HG03175 (cell line): ENCODE measurements at regions not wholly inside any gene's neighbourhood (a gene's known extent, or its start where the extent isn't known, plus 50 kb on each side); places are given as distances from the start of the nearest gene placed in this dataset.
"Not testable (repeated sequence)": the region's sequence is repeated elsewhere in the genome, so short reads cannot be mapped to it uniquely, and the experiment has no call there.

Experiments used
- ATAC-seq: cut with Tn5 transposase; IDR thresholded peaks from one replicate; pipeline ENCODE4 v1.9.1; 2021; ENCODE audit warnings: mild to moderate bottlenecking, moderate library complexity; ENCODE audit not compliant: unreplicated experiment

DNA sequence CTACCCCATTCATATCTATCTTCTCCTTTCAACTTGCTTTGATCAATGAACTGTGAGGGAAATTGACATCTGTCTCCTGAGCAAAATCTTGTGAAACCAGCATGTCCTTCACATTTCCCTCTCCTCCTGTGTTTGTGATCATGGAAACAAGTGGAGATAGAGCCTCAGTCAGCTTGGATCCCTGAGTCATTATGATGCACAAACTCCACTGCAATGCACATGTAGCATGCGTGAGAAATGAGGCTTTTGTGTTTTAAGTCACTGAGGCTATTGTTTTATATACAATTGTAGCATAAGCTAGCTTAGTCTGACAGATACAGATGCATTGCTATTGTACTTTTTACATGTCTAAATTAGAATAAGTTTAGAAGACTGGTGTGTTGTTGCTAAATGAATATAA, 85.2 kb upstream of the HNMT start:
- no peak for ATAC-seq

GRCh38 chr2:137881711-137882110, 82.6 kb upstream of the HNMT start:
- ATAC-seq: no peak

DNA sequence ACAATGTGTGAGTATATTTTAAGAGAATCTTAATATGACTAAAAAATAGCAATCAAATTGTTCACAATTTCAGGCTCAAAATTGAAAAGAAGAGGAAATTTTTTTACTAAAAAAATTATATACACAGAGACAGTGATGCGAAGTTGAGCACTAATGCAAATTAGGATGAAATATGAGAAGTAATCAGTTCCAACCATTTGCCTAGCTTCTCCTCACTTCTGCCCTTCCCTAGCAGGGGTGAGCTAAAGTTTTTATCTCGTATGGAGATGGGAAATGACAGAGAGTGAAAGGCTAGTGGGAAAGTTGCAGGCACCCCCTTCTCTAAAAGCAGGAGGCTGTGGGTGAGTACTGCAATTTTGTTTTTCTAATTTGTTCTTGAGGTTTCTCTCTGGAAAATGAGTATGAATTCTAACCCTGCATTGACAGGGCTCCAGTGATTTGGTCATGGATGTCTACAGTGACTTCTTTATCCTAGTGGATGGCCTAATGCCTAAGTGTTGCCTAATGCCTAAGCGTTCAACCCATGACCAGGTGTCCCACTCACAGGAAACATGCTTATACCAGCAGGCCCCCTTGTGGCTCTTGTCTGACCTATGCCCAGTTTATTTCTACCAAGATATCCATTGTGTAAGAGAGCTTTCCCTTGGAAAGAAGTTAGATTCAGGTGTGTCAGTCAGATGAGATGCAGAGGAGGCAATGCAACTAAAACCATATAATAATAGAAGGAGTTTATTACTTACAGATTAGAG, 78.0 kb upstream of the HNMT start:
- ATAC-seq: no peak

- no peak for ATAC-seq
Measured at GRCh38 chr2:137888845-137889244, 75.4 kb upstream of the HNMT start.

DNA sequence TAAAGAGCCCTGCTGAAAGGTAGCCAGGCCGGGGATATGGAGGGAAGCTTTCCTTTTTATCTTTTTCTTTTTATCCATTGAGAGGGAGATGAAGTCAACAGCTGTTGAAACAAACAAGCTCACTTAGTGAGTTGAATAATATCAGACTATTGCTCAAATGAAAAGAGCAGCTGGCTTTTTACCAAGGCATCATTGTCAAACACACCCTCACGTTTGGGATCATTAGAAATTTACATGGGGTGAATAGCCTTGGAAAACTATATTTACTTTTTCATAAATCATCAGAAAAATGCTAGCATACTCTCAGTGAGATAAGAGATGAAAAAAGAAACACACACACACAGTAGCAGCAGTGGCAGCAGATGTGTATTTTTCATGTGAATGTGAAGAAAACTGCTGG, 71.5 kb upstream of the HNMT start:
- no peak for ATAC-seq

GRCh38 chr2:137893145-137893544, 71.1 kb upstream of the HNMT start:
- ATAC-seq: no peak

DNA sequence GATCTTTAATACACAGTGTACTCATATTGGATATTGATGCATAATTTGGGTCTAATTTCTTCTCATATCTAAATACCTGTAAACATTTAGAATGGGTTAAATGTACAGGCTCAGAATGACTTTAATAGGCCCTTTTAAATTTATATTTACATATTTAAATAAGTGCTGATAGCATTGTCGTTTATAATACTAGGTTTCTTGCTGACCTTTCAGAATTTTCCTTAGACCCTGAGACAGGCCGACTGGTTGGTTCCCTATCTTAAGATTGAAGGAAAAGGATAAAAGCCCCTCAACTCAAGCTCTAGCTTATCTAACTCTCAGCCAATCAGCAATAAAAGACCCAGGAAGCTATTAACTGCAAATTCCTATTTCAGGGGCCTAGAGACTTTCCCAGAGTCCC, 67.8 kb upstream of the HNMT start:
- ATAC-seq: no peak

- ATAC-seq: no peak
Measured at GRCh38 chr2:137897082-137897481, 67.2 kb upstream of the HNMT start.

DNA sequence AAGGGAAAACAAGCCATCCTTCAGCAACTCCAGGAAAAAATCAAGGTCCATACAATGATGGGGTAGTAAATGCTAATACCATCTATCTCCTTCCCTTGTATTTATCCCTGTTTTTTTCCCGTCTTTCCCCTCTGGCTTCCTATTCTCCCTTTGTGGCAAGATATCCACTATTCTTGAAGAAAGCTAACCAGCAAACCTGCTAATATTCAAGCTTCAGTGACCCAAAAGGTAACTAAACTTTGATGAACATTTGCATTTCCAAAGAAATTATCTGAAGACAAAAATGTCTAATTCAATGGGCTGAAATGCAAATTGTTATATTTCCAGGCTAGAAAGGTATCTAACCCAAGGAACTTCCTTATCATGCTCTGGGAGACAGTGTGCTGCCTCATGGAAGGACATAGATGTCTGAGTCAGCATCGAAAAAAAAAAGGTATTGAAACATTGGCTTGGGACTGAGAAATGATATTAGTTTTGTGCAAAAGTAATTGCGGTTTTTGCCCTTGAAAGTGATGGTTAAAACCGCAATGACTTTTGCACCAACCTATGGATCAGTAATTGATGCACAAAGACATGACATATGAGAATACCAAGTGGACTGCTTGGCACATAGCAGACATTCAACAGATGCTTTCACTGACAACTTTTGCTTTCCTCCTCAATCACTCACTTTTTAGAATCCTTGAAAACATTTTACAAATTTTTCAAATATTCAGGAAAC, 63.7 kb upstream of the HNMT start:
- ATAC-seq: no peak

- no peak for ATAC-seq
Measured at GRCh38 chr2:137910641-137911040, 53.6 kb upstream of the HNMT start.

- no peak for ATAC-seq
Measured at GRCh38 chr2:137912371-137912770, 51.9 kb upstream of the HNMT start.

DNA sequence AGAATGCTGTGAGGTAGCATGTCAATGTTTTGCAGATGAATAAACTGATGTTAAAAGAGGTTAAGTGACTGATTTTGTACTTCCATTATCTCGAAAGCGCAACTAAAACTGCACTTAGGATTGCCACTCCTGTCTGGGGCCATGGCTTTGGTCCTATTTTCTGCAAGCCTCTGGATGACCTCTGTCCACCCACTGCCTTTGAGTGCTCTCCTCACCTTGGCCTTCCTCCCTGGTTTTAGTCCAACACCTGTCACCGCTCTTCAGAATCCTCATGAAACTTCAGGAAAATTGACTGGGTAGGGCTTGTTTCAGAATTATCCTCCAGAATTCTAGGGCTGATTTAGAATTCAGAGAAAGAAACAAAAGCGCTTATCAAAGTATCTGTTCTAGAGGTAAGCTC, 51.1 kb upstream of the HNMT start:
- no peak for ATAC-seq

- ATAC-seq: not testable (repeated sequence)
Measured at GRCh38 chr2:137913648-137914047, 50.6 kb upstream of the HNMT start.
